SK-N-MC (cell line): ENCODE measurements at regions not wholly inside any gene's neighbourhood (a gene's known extent, or its start where the extent isn't known, plus 50 kb on each side); places are given as distances from the start of the nearest gene placed in this dataset.

Experiments used
- EZH2 ChIP-seq: fragments of 200-600 bp; sonication (generic); IDR thresholded peaks from one replicate; pipeline ENCODE4 v1.6.1; 2017; ENCODE audit warnings: antibody characterized with exemption
- POLR2AphosphoS5 ChIP-seq: IDR thresholded peaks from 2 replicates; pipeline ENCODE4 v1.6.1; 2012; ENCODE audit warnings: mild to moderate bottlenecking, low read depth, low read length, borderline replicate concordance

GRCh38 chr5:2091921-2092320, 209.2 kb upstream of the IRX4 start:
- no peak for TF ChIP-seq POLR2AphosphoS5
- no peak for TF ChIP-seq EZH2
